MM.1S (cell line): ENCODE measurements at regions not wholly inside any gene's neighbourhood (a gene's known extent, or its start where the extent isn't known, plus 50 kb on each side); places are given as distances from the start of the nearest gene placed in this dataset.
A peak's percentile ranks its signal among the peaks of the same experiment; 100 is the strongest.
"Not testable (repeated sequence)": the region's sequence is repeated elsewhere in the genome, so short reads cannot be mapped to it uniquely, and the experiment has no call there.

Experiments
- DNase-seq: peaks from one replicate; pipeline ENCODE4 v3.0.0-alpha.2; 2015
- H2AFZ ChIP-seq: fragments of 300-600 bp; sonication (generic); 2 replicates; pipeline ENCODE4 v1.6.0; 2016; ENCODE audit warnings: antibody characterized with exemption, low read length
- H3F3A ChIP-seq: fragments of 300-600 bp; sonication (generic); 2 replicates; pipeline ENCODE4 v1.6.1; 2016; ENCODE audit warnings: mild to moderate bottlenecking, antibody characterized with exemption, low read length, moderate library complexity, mixed read lengths; ENCODE audit not compliant: insufficient read depth
- H3K27ac ChIP-seq: fragments of 300-600 bp; sonication (generic); 2 replicates; pipeline ENCODE4 v1.5.1; 2016; ENCODE audit warnings: mild to moderate bottlenecking, low read length
- H3K27me3 ChIP-seq: fragments of 300-600 bp; sonication (generic); replicated peaks from 2 replicates; pipeline ENCODE4 v1.6.0; 2016; ENCODE audit warnings: low read length; ENCODE audit not compliant: insufficient read depth
- H3K36me3 ChIP-seq: fragments of 300-600 bp; sonication (generic); replicated peaks from 2 replicates; pipeline ENCODE4 v1.6.1; 2016; ENCODE audit warnings: mild to moderate bottlenecking, low read length, mixed read lengths; ENCODE audit not compliant: insufficient read depth
- H3K4me1 ChIP-seq: fragments of 300-600 bp; sonication (generic); 2 replicates; pipeline ENCODE4 v1.6.1; 2016; ENCODE audit warnings: low read length, mixed read lengths
- H3K4me2 ChIP-seq: fragments of 300-600 bp; sonication (generic); 2 replicates; pipeline ENCODE4 v1.6.0; 2016; ENCODE audit warnings: low read depth, low read length
- H3K4me3 ChIP-seq: fragments of 300-600 bp; sonication (generic); 2 replicates; pipeline ENCODE4 v1.5.1; 2016; ENCODE audit warnings: low read length, mixed read lengths
- H3K79me2 ChIP-seq: fragments of 300-600 bp; sonication (generic); 2 replicates; pipeline ENCODE4 v1.6.1; 2016; ENCODE audit warnings: mixed run types, low read length, mixed read lengths
- H3K9ac ChIP-seq: fragments of 300-600 bp; sonication (generic); 2 replicates; pipeline ENCODE4 v1.6.1; 2016; ENCODE audit warnings: low read length, mixed read lengths
- H3K9me2 ChIP-seq: fragments of 300-600 bp; sonication (generic); replicated peaks from 2 replicates; pipeline ENCODE4 v1.6.1; 2016; ENCODE audit warnings: mild to moderate bottlenecking, low read length, mixed read lengths; ENCODE audit not compliant: insufficient read depth
- H3K9me3 ChIP-seq: fragments of 300-600 bp; sonication (generic); replicated peaks from 2 replicates; pipeline ENCODE4 v1.6.1; 2016; ENCODE audit warnings: mild to moderate bottlenecking, low read length, mixed read lengths; ENCODE audit not compliant: insufficient read depth
- H4K20me1 ChIP-seq: fragments of 300-600 bp; sonication (generic); 2 replicates; pipeline ENCODE4 v1.6.1; 2016; ENCODE audit warnings: mild to moderate bottlenecking, low read length, moderate library complexity, mixed read lengths; ENCODE audit not compliant: insufficient read depth
- CTCF ChIP-seq: fragments of 300-600 bp; sonication (generic); IDR thresholded peaks from 2 replicates; pipeline ENCODE4 v1.5.1; 2016; ENCODE audit warnings: antibody characterized with exemption, low read length, mixed read lengths
- EZH2 ChIP-seq: fragments of 300-600 bp; sonication (generic); optimal IDR thresholded peaks from 2 replicates; pipeline ENCODE3; 2017; ENCODE audit warnings: low read depth, mild to moderate bottlenecking, antibody characterized with exemption, low read length, mixed read lengths
- EZH2phosphoT487 ChIP-seq: fragments of 300-600 bp; sonication (generic); IDR thresholded peaks from 2 replicates; pipeline ENCODE4 v1.6.1; 2018; ENCODE audit warnings: antibody characterized with exemption, low read length

DNA sequence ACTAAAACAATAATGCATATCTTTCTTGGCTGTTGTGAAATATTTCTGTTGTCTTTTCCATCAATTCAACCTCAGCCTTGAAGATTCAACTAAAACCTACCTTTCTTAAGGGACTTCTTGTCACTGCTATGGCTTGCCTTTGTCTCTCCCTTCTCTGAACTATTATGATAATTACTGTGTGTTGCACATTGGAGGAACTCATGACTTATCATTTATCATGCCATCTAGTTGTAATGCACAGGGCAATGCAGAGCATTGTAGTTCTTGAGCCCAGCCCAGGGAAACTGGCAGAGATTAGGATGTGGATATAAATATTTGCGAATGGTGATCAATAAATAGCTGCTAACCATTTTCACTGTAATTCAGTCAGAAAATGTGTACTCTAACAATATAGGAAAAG, 427.1 kb upstream of the FRG2C start:
- Histone ChIP-seq H3K4me1 (no peaks in the 10 kb centered on the region), H3K9me3 (no peaks in the 10 kb centered on the region), H3K4me3 (no peak overlapping the region), H4K20me1 (no peaks in the 10 kb centered on the region), H2AFZ (no peak overlapping the region), H3K4me2 (no peak overlapping the region), H3K27me3 (no peaks in the 10 kb centered on the region), H3K36me3 (no peaks in the 10 kb centered on the region), H3F3A (no peaks in the 10 kb centered on the region), H3K9ac (no peak overlapping the region), H3K79me2 (no peaks in the 10 kb centered on the region), H3K9me2 (no peaks in the 10 kb centered on the region), H3K27ac (no peak overlapping the region)
- no peak for DNase-seq
- TF ChIP-seq EZH2phosphoT487 (no peak), CTCF (no peak), EZH2 (no peak)

DNA sequence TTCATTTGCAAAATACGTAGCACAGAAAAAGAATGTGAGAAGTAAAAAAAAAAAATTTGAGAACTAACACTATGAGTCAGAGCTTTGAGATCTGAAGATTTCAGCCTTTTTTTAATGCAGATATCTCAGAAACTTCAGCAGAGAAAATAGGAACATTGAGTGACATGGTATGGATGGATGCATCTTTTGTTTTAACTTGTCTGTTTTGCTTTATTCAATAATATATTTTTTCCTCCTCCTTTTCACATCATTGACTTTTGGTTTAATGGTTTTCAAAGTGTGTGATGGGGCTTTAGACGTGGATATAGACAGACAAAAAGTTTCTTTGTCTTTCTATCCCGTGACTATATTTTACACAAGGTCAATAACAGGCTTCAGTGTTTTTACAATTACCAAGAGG, 426.7 kb upstream of the FRG2C start:
- Histone ChIP-seq H3K36me3 (no peaks in the 10 kb centered on the region), H3K4me1 (no peaks in the 10 kb centered on the region), H3K9me3 (no peaks in the 10 kb centered on the region), H3K9me2 (no peaks in the 10 kb centered on the region), H3K4me3 (no peak overlapping the region), H2AFZ (no peak overlapping the region), H4K20me1 (no peaks in the 10 kb centered on the region), H3K27me3 (no peaks in the 10 kb centered on the region), H3K9ac (no peak overlapping the region), H3K79me2 (no peaks in the 10 kb centered on the region), H3K27ac (no peak overlapping the region), H3K4me2 (no peak overlapping the region), H3F3A (no peaks in the 10 kb centered on the region)
- TF ChIP-seq CTCF (no peak), EZH2 (no peak), EZH2phosphoT487 (no peak)
- no peak for DNase-seq

DNA sequence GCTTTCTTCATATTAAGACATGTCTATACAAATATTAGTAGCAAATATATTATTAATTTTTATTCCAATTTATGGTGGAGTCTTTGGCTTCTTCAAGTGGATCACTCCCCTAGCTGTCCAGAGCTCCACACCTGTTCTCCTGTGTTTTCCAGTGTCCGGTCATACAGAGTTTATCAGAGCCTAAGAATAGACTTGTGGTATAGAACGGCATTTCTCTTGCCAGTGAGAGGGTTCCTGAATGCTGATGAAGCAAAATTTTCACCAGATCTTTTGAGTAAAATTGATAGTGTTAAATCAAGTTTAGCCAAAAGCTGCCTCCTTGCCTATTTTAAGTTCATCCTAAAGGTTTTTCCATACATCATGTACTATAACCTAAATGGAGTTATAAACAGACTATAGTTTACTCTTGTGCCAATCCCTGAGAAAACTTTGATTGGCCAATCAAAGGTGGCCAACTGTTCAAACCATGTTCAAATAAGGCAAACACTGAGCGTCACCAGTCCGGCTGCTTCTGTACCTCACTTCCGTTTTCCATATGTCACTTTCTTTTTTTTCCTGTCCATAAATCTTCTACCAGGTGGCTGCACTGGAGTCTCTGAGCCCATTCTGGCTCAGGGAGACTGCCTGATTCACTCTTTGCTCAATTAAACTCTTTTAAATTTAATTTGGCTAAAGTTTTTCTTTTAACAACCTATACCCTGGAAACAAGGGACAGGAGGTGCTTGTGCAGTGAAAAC, 422.7 kb upstream of the FRG2C start:
- H3F3A ChIP-seq, H3K36me3 ChIP-seq, H3K9ac ChIP-seq, H3K27me3 ChIP-seq, H3K79me2 ChIP-seq, H3K9me3 ChIP-seq, H3K4me1 ChIP-seq, H3K9me2 ChIP-seq, H4K20me1 ChIP-seq: not testable (repeated sequence)
- Histone ChIP-seq H3K27ac (peak overlapping the region; percentile 55; the same call in 1 of the 2 replicates), H3K4me3 (0 out of 2 replicates have a peak overlapping the region, but pooled peaks have one; percentile 0), H3K4me2 (peak overlapping the region; percentile 25; the same call in 1 of the 2 replicates), H2AFZ (peak overlapping the region; percentile 46; the same call in 1 of the 2 replicates)
- DNase-seq: peak; percentile 52

GRCh38 chr3:75242012-75242735, 422.0 kb upstream of the FRG2C start:
- peak; percentile 37 for DNase-seq
- Histone ChIP-seq H3K4me2 (peak overlapping the region; percentile 25; the same call in 1 of the 2 replicates), H3K27me3 (no peaks in the 10 kb centered on the region), H3K9me2 (no peaks in the 10 kb centered on the region), H2AFZ (peak overlapping the region; percentile 46; the same call in 1 of the 2 replicates), H3K9ac (no peak overlapping the region), H3K36me3 (no peaks in the 10 kb centered on the region), H3K27ac (peak overlapping the region; percentile 55; the same call in 1 of the 2 replicates), H4K20me1 (no peaks in the 10 kb centered on the region), H3K79me2 (no peaks in the 10 kb centered on the region), H3K4me3 (0 out of 2 replicates have a peak overlapping the region, but pooled peaks have one; percentile 0), H3K4me1 (no peaks in the 10 kb centered on the region), H3K9me3 (no peaks in the 10 kb centered on the region), H3F3A (no peaks in the 10 kb centered on the region)
- TF ChIP-seq EZH2: no peak
- TF ChIP-seq CTCF: no peak
- no peak for TF ChIP-seq EZH2phosphoT487
